ENCODE measurements at regions not wholly inside any gene's neighbourhood (a gene's known extent, or its start where the extent isn't known, plus 50 kb on each side); places are given as distances from the start of the nearest gene placed in this dataset.

- Histone ChIP-seq H3K27ac (ENCODE audit: insufficient read depth, low read depth, low read length) (no peak overlapping the region), H3K4me3 (replicated peaks in 1 of 3; ENCODE audit: insufficient read depth in 1 of 3, low read depth in 1 of 3, low read length in 3 of 3) (no peak overlapping the region), H3K9me1 (replicated peaks; ENCODE audit: control insufficient read depth, extremely low read depth, insufficient read depth, low read length) (no peaks in the 10 kb centered on the region), H3K9me3 (replicated peaks; ENCODE audit: control insufficient read depth, insufficient read depth, low read length) (no peaks in the 10 kb centered on the region), H4K20me1 (replicated peaks; ENCODE audit: control insufficient read depth, extremely low read depth, insufficient read depth, low read length) (no peaks in the 10 kb centered on the region), H3K4me1 (ENCODE audit: control insufficient read depth, extremely low read depth, insufficient read depth, low read length) (no peaks in the 10 kb centered on the region), H3K36me3 (ENCODE audit: control insufficient read depth in 2 of 2, extremely low read depth in 1 of 2, insufficient read depth in 2 of 2, low read length in 2 of 2) (no peaks in the 10 kb centered on the region), H3K4me2 (ENCODE audit: insufficient read depth, low read length) (no peak overlapping the region), H2AFZ (ENCODE audit: low read depth, low read length) (no peak overlapping the region), H3K79me2 (ENCODE audit: control insufficient read depth, insufficient read depth, low read length) (no peaks in the 10 kb centered on the region), H3K9ac (replicated peaks; ENCODE audit: extremely low read depth, insufficient read depth, low read length) (no peak overlapping the region), H3K27me3 (ENCODE audit: control insufficient read depth in 2 of 2, insufficient read depth in 2 of 2, low read length in 2 of 2) (no peaks in the 10 kb centered on the region)
- no TSS peak for BruUV-seq (replicated peaks)
- ChIA-PET CTCF (no interaction called here), POLR2A (no interaction called here)
- FAIRE-seq: no peak
- DNase-seq (ENCODE audit: low read depth, low spot score): no peak
- TF ChIP-seq POLR2AphosphoS5 (IDR thresholded peaks at IDR 0.05; ENCODE audit: insufficient read depth, low read depth, low read length) (no peak), CTCF (IDR thresholded peaks at IDR 0.05; ENCODE audit: extremely low read depth in 1 of 2, insufficient read depth in 1 of 2, low read depth in 1 of 2, low read length in 2 of 2) (no peak), MYC (IDR thresholded peaks at IDR 0.05; ENCODE audit: low read depth, low read length) (no peak), MAX (IDR thresholded peaks at IDR 0.05; ENCODE audit: insufficient read depth, insufficient read length) (no peak), GATA2 (IDR thresholded peaks at IDR 0.05; ENCODE audit: insufficient read depth, insufficient read length, low read depth, low read length) (no peak), FOS (IDR thresholded peaks at IDR 0.05; ENCODE audit: borderline replicate concordance, insufficient read depth, low read length) (no peak), POLR2A (IDR thresholded peaks at IDR 0.05; ENCODE audit: low read depth, low read length) (no peak), EZH2 (IDR thresholded peaks at IDR 0.05; ENCODE audit: borderline replicate concordance, low read depth, low read length, severe bottlenecking) (no peak), JUN (IDR thresholded peaks at IDR 0.05; ENCODE audit: borderline replicate concordance, insufficient read depth, insufficient read length, low read depth) (no peak)
- intact Hi-C loops (cut with micrococcal nuclease): no loop called here
- dilution Hi-C loops (cut with MboI; ENCODE audit: extremely low pct_ligation_motif_present, low sequenced_read_pairs): no loop called here
Measured at GRCh38 chr5:28077291-28078240, 1039.2 kb upstream of the CDH9 start.

Data from endothelial cell of umbilical vein (primary cell).